HG02759 (cell line): ENCODE measurements at regions not wholly inside any gene's neighbourhood (a gene's known extent, or its start where the extent isn't known, plus 50 kb on each side); places are given as distances from the start of the nearest gene placed in this dataset.

ENCODE experiments used
- ATAC-seq: cut with Tn5 transposase; IDR thresholded peaks from one replicate; pipeline ENCODE4 v1.9.1; 2021; ENCODE audit warnings: mild to moderate bottlenecking, moderate library complexity; ENCODE audit not compliant: unreplicated experiment

DNA sequence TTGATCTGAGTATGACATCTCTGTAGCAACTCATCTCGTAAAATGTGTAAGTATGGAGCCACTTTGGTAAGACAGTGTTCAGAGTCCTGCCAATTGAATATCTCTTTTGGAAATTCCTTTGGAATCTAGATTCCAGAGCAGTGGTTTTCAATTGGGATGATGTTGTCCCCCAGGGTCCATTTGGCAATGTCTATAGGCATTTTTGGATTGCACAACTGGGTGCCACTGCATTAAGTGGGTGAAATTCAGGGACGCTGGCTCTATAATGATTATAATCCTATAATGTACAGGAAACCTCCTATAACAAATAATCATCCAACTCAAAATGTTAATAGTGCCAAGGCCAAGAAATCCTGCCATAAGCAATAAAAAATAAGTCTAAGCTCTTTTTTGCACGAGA, 404.8 kb upstream of the RAG2 start:
- no peak for ATAC-seq

DNA sequence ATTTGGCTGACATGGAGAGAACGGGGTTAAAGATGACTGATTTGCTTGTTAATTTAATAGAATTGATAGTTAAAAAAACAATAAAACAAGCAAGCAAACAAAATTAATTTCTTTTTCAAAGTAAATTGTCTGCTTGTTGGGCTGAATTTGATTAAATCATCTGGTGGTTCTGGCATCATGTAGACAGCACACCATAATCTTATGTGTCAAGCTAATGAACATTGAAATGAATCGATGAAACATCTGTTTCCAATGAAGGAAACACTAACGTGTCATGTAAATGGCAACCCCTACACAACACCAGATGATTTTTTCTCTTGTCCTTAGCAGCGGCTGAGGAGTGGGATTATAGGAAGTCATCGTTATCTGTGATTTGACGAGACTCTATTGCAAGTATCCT, 399.6 kb upstream of the RAG2 start:
- ATAC-seq, result no peak

DNA sequence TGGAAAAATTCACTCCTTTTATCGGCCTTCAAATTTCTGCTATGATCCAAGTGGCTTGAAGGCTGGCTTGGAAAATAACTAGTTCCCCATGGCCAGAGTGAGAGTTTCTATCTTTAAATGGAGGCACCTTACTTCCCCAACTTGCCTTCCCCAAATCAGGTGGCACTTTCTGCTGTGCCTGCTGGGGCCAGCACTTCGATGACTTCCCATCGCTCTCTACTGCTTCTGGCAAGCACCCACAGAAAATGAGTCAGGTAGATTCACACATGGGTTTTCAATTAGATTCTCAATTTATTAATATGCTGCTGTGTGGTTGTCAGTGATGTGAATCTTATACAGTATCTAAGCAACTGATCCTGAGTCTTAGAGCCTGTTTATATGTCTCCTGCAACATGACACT, 398.8 kb upstream of the RAG2 start:
- no peak for ATAC-seq

DNA sequence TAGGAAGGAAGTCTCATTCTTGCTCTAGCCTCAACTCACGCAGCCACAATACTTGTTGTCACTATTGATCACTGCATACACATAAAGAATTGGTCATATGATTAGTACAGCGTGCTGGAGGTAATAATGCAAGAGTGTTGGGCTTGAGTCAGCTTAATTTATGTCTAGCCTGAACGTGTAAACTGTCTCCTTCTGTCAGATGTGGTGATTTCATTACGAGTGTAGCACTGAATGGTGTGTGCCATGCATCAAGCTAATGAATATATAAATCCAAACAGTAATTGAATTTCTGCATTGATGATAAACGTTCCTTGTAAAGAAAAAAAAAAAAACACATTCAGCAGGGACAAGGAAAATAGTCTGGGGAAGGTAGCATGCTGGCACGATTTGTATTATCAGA, 396.2 kb upstream of the RAG2 start:
- ATAC-seq, result no peak

DNA sequence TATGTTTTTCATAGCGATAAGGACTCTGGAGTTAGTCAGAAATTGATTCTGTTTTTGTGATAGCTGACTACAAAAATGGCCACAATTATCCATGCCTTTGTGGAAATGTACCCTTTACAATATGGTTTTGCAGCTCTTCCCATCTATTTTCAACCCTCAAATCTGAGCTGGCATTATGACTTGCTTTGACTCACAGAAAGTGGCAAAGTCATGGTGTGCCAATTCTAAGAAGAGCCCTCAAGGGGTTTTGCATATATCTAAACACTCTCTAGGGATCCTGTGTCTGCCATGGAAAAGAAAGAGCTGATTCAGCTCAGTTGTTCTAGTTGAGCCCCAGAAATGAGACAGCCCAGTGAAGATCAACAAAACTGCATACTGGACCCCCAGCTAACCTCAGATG, 390.5 kb upstream of the RAG2 start:
- no peak for ATAC-seq

DNA sequence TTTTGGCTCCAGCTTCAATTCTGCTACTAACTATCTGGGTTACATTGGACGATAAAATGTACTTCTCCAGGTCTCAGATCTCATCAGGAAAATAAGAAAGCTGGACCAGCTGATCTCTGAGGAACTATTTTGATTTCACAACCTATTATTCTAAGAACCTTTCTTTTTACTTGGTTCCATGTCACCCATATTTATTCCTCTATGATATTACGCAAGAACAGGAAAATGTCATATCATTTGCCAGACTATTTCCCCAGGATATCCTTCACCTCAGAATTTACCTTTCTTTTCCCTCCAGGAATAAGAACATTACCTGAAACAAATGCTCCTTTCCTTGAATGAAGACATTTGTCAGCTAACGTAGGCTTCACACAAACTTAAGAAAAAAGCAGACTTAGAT, 387.5 kb upstream of the RAG2 start:
- no peak for ATAC-seq

DNA sequence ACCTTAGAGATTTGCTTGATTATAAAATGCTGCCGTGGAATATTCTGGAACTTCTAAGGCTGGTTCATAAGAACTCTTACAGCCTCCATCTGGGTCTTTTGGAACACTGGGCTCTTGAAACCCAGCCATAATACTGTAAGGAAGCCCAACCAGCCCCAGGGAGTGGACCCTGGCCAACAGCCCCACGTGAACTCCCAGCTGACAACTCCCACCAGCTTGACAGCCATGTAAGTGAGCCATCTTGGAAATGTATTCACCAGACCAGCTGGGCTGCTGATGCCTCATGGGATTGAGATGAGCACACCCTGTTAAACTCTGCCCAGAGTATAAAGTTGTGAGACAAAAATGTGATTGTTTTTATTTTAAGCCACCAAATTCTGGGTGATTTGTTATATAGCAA, 378.7 kb upstream of the RAG2 start:
- no peak for ATAC-seq

DNA sequence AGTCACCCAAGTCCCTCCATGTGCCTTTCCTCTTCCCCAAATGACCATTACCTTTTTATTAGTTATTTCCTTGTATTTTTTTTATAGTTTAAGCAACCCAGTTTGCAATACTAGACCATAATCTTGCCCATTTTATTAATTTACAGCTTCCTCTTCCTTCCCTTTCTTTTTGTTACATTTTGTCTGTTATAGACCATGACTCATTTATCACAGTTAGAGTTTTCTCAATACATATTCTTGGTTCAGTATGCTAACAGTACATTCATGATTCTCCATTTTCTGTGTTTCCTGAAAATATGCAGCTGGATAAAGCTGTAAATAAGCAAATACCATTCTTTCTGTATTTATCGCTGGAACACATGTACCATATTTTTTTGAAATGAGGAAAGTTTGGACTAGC, 376.7 kb upstream of the RAG2 start:
- no peak for ATAC-seq

DNA sequence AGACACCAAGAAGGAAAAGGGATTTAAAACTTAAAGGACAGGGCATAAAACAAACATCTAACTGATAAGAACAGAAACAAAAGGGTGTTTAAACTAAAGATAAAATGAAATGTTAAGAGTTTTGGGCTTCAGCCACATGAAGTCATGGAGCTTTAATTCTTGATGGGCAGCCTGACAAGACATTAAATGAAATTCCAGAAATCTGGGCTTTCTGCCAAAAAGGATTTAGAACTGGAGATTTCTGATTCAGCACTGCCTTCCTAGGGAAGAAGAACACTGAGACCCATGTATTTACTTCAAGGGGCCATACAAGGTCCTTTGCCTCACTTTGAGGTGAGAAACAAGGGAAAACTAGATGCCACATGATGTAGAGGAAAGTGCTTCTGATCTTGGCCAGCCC, 355.9 kb upstream of the RAG2 start:
- ATAC-seq, result no peak

DNA sequence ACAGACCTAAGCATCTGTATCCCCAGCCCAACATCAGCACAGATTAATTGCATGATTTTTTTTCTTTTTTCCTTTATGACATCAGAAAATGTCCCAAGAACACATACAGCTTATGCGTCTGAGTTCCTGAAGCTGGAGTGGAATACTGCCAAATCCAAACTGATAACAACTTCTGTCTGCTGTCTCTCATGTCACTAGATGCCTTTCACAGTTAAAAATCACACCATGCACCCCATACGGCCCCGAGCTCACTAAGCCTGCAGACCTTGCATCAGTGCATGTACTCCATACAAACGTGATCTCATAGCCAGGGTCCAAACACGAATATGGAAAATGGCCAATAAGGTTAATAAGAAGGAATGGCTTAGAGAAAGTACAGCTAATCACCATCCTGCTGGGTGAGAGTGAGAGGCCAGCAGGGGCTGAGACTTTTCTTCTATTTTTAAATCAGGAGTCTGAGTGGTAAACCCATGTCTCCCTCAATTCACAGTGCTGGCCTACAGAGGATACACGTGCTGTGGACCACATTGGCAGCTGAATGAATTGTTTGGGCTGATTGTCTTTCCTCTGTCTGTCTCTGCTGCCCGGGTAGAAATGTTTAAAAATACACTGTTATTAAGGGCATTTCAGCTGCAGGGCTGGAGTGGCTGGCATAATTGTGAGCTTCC, 350.6 kb upstream of the RAG2 start:
- ATAC-seq, result no peak

DNA sequence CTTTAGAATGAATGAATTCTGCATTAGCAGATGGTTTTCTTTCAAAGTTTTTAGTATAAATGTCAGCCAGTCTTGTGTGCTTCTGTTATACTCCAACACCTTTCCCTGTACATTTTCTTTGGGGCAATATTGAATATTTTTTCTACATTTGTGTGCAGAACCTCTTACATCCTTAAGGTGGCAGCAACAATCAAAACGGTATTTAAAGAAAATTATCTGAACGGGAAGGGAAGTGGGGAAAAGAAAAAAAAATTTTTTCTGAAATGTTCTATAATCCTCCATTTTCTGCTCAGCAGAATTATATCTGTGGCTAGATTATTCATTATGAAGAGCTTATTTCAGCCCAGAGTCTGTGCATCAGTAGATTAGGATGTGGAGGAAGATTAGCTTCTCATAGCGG, 347.3 kb upstream of the RAG2 start:
- no peak for ATAC-seq

DNA sequence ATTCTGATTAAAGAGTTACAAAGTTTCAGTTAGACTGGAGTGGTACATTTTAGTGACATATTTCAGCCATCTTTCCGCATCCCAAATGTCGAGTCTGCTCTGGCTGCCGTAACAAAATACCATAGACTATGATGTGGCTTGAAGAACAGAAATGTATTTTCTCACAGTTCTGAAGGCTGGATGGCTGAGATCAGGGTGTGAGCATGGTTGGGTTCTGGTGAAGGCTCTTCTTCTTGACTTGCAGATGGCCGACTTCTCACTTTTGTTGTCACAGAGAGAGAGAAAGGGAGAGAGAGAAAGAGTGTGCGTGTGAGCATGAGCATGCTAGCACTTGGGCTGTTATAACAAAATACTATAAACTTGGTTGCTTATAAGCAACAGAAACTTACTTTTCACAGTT, 335.4 kb upstream of the RAG2 start:
- no peak for ATAC-seq

DNA sequence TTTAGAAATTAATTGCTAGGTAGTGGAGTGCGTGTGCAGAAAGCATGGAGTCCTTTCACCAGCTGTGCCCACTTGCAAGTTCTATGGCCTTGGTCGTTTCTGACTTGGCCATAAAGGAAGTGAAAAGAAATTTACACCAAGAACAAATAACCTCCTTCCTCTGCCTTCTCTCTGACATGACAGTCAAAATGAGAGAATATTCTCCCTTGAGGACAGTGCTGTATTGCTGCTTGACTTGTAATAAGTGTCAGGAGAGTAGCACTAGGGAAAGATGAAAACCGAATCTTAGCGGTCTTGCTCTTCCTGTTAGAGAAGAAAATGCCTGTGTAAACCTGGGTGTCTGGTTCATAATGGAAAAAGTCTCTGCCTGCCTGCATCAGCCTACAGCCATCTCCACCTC, 333.1 kb upstream of the RAG2 start:
- ATAC-seq, result no peak

DNA sequence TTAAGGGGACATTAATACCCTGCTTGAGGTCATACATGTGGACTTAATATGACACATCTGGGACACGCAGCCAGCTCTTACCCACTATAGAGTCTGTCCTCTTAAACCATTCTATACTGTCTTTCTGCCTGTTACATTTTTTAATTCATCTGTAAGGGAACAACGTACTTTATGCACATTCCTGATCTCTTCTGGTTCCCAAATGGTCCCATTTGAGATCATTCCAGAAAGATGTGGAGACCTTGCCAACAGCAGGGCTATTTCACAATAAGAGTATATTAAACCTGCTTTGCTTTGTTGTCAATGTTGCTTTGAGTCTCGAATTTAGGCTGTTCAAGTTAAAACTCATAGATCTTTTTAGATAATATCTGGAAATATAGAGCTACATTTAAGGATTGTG, 332.2 kb upstream of the RAG2 start:
- no peak for ATAC-seq

DNA sequence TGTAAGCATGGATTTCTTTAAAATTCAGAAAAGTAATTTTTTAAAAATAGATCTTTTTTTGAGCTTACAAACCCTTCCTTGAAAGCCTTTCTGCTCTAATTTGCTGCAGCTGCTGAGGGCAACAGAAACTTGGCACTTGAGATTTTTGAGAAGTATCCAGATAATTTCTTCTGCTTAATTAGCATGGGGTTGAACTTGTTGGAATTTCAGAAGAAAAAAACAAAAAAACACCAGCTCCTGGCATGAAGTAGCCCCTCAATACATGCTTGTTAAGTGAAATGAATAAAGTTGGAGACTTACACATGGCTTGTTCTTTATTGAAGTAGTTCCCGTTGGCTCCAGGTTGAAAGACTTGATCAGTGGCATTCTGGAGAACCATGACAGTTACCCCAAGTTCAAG, 331.4 kb upstream of the RAG2 start:
- no peak for ATAC-seq

DNA sequence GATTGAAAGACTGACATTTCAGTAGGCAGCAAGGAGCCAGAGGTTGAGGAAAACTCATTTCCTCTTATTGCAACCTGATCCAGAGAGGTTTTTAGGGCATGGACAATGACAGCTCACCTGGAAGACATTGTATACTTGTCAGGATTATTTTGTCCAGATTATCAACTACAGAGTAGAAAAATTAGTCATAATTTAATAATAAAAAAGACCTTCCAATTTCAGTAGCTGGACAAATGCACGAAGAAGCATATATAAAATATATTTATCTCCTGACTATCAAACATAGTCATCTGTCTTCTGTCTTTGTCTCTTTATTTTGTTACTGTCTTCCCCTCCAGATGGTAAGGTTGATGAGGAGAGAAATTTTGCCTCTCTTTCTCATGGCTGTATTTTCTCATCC, 330.6 kb upstream of the RAG2 start:
- no peak for ATAC-seq

DNA sequence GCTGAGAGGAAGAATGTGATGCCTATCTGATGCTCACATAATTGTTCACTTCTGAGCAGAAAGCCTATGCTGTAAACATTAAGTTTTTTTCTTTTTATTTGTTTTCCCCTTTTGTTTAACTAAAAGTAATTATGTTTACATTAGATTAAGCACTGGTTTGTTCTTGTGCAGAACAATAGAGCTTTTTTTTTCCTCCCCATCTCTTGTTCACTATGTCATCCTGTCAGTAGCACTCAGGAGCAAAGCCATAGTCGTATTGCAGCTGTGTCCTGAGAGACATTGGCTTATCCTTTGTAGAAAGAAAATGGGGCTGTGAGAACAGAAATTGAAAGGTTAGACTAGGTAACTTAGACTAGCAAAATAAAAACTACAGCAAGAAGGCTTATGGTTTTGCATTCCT, 301.8 kb upstream of the RAG2 start:
- no peak for ATAC-seq

DNA sequence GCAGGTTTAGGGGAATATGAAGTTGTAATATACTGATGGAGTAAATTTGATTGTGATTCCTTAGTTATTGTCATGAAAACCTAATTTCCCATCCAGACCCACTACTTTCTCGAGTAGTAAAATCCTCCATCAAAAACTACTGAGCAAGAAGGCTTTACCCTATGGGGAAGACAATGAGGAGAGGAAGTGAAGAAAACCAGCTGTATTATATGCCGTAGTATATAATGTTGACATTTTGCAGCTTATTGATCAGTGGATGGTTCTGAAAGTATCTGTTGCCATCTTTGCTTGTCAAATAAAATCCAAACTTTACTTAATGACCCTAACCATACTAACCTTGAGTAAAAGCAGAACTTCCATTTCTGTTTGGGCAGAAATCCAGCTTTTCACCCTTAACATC, 292.8 kb upstream of the RAG2 start:
- no peak for ATAC-seq

DNA sequence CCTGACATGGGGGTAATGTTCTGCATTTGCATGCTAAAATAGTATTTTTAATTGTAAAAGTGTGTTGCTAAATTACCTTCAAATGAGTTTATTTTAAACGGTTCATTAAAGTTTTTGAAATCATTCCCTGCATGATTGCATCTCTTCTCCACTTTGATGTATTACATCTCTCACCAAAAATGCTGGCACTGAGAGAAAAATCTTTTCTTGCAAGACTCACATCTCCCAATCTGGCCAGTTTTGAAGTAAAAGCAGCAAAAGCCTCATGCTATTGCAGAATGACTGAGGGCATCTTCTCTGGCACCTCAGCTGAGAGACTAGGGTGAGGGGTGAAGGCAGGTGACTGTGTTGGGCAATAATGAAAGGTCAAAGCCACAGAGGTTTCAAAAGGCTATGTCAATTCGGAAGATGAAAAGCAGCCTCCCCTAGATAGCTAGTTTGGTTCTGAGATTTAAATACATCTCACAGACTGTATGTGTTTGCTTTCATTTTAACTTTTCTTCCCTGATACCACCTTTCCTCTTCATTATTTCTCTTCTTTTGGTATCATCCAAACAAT, 292.2 kb upstream of the RAG2 start:
- no peak for ATAC-seq

DNA sequence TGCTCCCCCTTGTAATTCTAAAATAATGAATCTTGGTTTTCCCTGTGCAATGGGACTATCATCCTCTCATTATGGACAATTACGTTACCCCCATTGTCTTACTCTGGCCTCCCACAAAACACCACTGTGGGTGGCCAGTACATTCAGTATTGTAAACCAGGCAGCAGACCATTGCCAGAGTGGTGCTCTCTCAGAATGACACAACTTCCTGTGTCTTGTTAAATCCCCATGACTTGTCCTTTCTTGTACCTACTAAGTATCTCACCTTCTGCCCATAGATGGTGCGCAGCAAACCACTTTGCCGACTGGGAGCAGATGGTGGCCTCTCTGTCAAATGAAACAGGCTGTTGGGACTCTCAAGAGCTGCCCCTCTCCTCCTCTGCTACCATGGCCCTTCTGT, 287.1 kb upstream of the RAG2 start:
- no peak for ATAC-seq

DNA sequence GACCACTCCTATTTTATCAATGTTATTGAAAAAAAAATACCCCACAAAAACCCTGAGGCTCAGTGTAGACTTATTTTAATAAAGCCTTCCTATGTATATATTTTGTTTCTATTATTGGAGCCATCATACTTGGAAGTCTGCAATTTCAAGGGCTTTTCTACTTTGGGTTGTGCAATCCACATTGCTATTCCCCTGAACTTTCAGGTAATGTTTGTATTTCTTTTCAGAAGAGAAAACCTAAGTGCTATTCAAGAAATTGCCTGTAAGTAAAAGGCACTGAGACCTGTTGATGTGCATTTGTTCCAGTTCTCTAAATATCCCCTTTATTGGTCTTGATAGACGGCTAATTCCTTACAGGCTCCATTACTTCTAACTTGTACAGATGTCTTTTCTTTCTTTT, 280.7 kb upstream of the RAG2 start:
- ATAC-seq, result no peak

DNA sequence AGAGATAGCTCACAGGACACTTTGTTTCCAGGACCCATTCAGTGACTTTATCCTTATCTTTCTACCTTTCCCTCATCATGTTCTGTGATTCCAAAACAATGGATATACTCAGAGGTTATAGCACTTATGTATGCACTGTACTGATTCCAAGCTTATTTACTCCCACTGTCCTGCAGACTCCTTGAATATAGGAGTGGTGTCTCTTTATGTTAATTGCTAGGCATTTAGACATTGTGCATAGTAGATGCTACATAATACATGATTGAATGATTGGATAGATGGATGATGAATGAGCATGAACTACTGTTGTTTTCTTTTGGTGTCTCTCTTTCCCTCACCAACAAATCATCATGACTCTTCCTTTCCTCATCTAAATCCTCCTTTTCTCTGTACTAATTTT, 279.1 kb upstream of the RAG2 start:
- no peak for ATAC-seq

DNA sequence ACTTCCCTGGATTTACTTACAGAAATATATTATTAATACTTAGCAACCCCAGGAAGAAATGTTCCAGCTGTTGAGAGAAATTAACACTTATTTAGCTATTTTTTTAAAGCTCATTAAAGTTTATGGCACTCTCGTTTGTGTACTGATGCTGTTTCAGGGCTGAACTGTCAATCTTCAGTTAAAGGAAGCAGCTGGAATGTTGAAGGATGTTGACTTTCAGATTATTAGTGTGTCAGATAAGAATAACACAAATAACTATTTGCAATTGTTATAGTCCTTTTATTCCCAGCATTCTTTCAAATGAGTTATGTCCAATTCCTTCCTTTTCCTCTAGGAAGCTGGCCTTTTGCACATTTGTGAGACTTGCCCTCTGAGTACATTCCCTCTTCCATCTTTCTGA, 278.2 kb upstream of the RAG2 start:
- no peak for ATAC-seq
